Globus pallidus (tissue), 1 donor: ENCODE measurements at regions not wholly inside any gene's neighbourhood (a gene's known extent, or its start where the extent isn't known, plus 50 kb on each side); places are given as distances from the start of the nearest gene placed in this dataset.
"Not testable (repeated sequence)": the region's sequence is repeated elsewhere in the genome, so short reads cannot be mapped to it uniquely, and the experiment has no call there.

ENCODE experiments used
- DNase-seq: peaks from one replicate; pipeline ENCODE4 v3.0.0-alpha.2; 2015; ENCODE audit warnings: low spot score

DNA sequence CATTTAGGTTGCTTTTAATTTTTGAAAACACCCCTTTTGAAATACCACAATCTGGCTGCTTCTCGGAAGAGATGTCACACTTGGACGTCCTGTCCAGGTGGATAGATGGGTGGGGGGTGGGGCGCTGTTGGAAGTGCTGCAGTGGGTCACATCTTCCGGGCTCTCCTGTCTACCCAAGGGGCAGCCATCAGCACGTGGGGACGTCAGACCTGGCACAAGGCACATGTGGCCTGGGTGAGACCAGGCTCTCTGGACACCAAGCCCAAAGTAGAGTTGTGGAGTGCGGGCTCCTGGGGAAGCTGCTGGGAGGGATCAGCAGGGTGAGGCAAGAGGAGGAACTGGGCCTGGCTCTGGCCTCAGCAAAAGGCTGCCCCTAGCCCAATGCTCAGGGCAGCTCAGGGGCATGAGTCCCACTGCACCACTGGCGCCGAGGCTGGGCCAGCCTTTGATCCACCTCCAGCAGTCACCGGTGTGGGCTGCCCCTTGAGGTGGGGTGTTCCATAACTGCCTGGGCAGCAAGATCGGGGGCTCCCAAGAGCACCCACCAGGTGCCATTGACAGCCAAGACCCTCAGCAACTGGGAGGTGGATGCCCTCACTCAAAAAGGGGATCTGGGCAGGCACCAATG is 68.6 kb upstream of the CCND1 start:
- no peak for DNase-seq

DNA sequence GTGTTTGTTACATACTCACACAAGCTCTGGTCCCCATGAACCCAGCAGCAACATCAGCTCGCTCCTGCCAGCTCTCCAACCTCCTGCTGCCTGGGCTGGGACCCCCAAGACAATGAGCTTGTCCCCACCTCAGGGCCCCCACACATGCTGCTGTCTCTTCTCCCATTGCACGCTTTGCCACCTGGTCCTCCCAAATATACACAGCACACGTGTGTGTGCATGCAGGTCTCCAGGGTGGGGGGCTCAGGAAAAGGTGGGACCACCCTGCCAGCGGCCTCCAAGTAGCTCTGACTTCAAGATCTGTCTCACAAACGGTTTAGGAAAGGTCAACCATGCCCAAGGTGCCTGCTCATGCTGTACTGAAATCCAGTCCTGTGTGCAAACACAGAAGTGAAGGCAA is 68.1 kb upstream of the CCND1 start:
- DNase-seq = no peak

DNA sequence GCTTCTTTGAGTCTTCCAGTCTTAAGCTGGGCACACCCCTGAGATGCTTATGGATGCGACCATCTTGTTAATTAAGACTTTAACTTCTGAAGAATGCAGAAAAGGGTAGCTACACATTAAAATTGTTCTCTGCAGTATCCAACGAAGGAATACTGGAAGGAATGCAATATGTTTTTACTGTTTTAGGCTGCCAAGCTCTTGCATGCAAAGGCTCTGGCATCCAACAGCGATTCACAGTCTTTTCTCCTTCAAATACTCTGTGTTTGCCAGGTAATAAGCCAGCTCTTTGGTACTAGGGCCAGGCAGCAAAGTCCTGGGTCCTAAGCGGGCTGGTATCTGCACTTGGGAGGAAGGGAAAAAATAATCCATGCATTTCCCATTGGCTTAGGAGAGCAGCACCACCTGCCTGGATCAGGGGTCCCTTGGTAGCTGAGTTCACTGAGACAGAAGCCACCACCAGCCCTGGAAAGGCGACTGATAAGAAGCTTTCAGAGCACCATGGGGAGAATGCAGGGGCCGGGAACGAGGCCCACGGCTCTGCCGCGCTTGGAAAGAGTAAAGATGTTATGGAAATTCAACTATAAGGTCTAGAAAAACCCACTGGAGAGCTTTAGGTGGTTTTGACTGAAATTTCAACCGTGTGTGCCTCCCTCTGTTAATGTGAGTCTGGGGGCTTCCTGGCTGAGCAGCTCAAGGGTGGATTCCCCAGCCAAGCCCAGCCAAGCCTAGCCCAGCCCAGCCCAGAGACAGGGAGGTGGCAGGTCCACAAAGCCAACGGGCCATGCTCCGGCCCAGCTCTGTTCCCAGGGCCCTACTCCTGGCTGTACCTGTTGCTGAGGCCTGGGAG is 67.0 kb upstream of the CCND1 start:
- no peak for DNase-seq

DNA sequence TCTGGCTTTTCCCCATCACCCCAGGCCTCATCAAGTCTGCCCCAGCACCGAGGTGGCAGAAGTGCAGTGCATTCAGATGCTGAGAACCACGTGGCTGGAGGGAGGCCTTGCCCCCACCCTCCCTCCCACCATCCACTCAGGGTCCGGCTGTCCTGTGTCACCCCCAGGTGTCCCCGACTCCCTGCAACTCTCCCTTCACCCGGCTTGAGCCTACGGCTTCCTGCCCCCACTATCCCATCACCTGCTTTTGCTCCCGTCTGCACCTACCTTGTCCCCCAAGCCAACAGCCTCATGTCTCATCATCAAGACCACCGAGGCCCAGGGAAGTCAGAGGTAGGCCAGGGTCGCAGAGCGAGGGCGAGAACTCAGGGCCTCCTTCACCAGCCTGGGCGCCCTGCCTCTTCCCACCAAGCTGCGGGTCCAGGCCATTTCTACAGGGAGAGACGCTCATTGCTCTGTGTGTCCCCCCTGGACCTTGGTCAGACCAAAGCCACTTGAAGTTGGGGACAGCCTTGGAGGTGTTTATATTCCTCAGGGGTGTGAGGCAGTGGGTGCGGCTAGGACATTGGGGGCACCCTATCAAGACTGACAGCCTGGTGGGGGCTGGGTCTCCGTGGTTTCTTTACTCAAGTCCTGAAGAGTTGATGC is 66.2 kb upstream of the CCND1 start:
- no peak for DNase-seq

DNA sequence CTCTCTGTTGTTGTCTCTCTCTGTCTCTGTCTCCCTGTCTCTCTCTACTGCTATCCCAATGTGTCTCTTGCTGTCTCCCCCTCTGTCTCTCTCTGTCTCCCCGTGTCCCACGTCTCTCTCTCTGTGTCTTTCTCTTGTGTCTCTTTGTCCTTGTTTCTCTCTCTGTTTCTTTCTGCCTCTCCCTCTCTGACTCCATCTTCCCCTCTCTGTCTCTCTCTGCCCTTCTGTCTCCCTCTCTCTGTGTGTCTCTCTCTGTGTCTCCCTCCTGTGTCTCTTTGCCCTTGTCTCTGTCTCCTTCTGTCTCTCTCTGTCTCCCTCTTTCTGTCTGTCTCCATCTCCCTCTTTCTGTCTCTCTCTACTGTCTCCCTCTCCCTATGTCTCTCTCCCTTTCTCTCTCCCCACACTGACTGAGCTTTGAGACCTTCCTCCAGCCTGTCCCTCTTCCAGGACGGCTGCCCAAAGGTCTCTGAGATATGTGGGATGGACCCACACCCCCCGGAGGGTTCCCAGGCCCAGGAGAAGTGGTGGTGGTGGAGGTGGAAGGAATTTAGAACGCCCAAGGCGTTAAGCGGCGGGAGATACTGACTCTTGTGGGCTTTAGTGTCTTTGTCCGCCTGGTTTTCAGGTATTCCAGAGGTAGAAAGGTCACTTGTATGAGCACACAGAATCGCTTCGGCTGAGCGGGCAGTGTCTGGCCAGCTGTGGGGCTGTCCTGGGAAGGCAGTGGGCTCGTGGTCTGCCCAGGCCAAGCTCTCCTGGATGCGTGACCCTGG is 65.5 kb upstream of the CCND1 start:
- no peak for DNase-seq

DNA sequence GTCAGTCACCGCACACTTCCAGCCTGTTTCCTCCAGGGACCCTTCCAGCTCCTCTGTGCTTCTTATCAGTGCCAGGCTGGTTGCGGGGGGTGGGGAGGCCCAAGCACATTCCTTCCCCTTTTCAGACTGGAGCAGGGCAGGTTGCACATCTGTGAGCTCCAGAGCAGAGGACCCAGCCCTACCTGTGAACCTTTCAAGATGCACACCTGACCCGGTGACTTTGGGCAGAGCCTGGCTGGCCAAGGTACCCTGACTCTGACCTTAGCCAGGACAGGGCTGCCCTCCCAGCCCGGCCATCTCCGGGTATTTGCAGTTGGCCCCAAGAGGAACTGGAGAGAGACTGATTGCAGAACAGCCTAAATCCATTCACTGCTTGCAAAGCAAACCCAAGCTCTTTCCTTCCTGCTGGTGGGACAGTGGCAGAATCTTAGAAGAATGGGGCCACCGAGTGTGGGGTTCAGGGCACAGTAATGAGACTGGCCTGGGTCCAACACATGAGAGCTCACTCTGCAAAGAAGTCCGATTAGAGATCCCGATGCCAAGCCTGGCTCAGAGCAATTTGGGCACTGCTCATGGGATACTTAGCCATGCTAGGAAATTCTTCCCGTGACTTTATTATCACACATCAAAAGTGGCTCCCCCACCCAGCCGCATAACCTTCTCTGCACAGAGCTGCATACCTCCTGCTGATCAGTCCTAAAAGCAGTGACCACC is 64.7 kb upstream of the CCND1 start:
- peak; percentile 33 for DNase-seq

DNA sequence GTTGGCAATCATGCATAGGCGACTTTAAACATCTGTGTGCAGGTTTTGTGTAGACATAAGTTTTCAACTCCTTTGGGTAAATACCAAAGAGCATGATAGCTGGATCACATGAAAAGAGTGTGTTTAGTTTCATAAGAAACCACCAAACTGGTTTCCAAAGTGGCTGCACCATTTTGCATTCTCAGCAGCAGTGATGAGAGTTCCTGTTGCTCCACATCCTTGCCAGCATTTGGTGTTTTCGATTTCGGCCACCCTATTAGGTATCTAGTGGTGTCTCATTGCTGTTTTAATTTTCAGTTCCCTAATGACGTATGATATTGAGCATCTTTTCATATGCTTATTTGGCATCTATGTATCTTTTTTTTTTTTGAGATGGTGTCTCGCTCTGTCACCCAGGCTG is 62.8 kb upstream of the CCND1 start:
- DNase-seq = no peak

DNA sequence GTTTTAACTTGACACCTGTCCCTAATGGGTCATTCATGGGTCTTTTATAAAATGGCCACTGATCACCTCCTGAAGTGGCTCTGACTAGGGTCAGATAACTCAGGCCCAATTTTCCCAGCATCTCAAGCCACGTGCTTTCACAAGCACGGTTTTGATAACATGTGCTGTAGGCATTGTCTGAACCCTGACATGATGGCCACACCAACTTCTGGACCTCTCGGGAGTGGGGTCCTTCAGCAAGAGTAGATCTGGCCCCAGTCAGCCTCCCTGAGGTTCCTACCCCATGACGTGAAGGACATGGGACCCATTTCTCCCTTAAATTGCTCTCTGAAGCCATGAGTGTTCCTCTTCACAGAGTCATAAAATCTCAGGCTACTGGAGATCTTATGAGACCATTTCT is 60.4 kb upstream of the CCND1 start:
- no peak for DNase-seq

DNA sequence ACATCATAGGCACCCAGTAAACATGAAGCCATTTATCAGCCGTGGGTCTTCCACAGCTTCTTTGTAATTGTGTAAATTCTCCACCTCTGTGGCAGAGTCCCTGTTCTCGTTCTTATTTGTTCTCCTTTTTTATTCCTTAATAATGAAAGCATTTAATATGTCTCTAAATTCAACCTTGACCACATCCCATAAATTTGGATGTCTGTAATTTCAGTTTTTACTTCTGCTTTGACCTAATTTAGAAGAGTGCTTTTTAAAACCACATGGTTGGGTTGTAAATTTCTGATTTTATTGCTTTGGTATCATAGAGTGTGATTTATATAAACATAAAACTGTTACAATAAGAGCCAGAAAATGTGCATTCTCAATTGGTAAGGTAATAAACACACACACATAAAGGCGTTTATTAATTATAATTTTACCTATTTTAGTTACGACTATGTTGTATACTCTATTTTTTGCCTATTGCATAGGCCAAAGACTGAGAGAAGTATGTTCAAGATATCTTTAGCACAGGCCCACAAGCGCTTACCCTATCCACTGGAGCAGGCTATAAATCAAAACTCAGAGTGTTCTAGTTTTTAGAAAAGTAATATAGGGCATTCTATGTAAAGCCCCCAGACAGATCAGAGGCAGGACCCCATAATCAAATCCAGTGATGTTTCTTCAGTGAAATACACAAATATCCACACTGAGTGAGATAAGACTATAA is 58.0 kb upstream of the CCND1 start:
- no peak for DNase-seq

DNA sequence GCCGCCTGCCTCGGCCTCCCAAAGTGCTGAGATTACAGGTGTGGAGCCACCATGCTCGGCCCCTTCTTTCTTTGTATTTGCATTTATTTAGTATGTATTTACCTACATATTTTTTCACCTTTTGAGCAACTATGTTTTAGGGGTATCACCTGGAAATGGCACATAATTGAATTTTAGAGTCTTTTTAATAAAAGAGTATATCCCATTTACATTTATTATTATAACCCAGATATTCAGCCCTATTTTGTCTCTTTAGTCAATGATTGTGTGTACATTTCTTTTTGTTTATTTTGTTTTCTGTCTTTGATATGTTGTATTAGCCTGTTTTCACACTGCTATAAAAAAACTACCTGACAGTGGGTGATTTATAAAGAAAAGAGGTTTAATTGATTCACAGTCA is 56.8 kb upstream of the CCND1 start:
- DNase-seq = no peak

DNA sequence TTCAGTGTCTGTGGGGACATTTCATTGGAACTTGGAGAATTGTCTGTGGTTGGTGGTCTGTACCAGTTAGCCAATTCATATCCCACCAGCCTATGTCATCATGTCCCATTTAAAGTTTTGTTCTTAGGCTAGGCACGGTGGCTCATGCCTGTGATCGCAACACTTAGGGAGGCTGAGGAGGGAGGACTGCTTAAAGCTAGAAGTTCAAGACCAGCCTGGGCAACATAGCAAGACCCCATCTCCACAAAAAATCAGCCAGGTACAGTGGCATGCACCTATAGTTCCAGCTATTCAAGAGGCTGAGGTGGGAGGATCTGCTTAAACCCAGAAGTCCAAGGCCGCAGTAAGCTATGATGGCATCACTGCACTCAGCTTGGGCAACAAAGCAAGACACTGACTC is 55.6 kb upstream of the CCND1 start:
- no peak for DNase-seq

DNA sequence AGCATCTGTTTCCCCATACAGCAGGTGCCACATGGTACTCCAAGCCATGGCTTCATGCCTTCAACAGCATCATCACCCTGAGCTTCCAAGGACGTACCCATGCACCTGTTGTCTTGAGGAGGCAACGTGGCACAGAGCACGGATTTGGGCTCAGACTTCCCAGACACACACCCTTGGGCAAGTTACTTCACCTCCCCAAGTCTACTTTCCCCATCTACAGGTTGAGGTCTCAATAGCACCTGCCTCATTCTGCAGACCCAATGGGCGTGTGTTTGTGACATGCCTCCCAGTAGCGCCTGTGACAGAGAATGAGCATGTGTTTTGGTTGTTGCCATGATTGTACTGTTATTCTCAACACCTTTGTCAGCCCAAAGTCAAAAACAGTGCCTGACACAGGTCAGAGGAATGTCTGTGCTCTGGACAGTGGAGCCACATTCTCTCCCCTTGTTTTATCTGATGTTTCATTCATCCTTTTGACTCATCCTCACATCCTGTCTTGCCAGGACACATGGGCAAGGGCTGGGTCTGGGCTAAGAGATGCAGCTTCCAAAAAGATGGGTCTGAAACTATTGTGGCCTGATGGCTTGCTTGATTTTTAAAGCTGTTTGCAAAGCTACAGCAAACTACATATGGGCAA is 53.4 kb upstream of the CCND1 start:
- no peak for DNase-seq

DNA sequence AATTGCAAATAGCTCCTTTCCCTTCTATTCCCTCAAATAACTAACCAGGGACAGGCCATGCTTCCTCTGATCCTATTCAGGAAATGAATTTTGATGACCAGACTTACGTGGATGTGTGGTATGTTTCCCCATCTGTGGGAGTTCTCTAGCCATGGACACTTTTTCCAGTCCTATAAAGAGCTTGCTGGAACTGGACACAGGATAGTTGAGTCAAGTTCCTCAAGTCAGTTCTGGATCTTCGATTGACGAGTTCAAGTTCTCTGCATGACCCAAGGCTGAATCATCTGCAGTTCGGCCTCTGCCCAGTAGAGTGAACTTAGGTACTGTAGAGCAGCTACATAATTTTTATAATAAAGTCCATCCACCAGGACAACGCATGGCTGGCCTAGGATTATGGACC is 52.7 kb upstream of the CCND1 start:
- no peak for DNase-seq

DNA sequence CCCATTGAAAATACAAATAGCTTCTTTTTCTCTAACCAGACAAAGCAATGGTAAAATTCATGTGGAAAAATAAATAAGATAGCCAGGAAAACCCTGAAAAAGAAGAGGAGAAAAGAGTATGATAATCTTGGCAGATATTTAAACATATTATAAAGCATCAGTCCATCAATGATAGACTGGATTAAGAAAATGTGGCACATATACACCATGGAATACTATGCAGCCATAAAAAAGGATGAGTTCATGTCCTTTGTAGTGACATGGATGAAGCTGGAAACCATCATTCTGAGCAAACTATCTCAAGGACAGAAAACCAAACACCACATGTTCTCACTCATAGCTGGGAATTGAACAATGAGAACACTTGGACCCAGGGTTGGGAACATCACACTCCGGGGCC is 50.9 kb upstream of the CCND1 start:
- DNase-seq = not testable (repeated sequence)
